ENCODE measurements at regions not wholly inside any gene's neighbourhood (a gene's known extent, or its start where the extent isn't known, plus 50 kb on each side); places are given as distances from the start of the nearest gene placed in this dataset.

DNA sequence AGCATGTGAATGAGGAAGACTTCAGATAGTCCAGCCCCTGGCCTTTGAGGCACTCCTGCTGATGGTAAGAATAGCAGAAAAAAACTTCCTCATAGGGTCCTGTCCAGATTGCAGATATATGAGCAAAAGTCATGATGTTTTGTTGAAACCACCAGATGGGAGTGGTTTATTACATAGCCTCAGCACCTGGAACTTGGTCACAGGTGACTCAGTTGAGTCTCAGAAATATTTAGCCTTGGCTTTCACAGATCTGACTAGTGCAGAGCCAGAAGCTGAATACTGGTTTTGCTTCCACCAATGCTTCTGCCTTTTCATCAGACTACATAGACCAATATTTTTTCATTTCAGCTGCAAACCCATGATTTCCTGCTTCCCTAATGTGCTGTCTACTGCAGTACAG is 994.9 kb upstream of the SLIT2 start:
- TF ChIP-seq, protein P1, sequence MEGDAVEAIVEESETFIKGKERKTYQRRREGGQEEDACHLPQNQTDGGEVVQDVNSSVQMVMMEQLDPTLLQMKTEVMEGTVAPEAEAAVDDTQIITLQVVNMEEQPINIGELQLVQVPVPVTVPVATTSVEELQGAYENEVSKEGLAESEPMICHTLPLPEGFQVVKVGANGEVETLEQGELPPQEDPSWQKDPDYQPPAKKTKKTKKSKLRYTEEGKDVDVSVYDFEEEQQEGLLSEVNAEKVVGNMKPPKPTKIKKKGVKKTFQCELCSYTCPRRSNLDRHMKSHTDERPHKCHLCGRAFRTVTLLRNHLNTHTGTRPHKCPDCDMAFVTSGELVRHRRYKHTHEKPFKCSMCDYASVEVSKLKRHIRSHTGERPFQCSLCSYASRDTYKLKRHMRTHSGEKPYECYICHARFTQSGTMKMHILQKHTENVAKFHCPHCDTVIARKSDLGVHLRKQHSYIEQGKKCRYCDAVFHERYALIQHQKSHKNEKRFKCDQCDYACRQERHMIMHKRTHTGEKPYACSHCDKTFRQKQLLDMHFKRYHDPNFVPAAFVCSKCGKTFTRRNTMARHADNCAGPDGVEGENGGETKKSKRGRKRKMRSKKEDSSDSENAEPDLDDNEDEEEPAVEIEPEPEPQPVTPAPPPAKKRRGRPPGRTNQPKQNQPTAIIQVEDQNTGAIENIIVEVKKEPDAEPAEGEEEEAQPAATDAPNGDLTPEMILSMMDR (IDR thresholded peaks at IDR 0.05; ENCODE audit: low read depth, low read length, poor library complexity, severe bottlenecking) = no peak
- TF ChIP-seq EZH2phosphoT487 (IDR thresholded peaks at IDR 0.05; ENCODE audit: borderline replicate concordance, low read length) = no peak

Data from DOHH2 (cell line).